ENCODE measurements at regions not wholly inside any gene's neighbourhood (a gene's known extent, or its start where the extent isn't known, plus 50 kb on each side); places are given as distances from the start of the nearest gene placed in this dataset.

GRCh38 chrX:21174439-21174838 lies 199.8 kb upstream of the CNKSR2 start:
- Histone ChIP-seq H3K36me3 (no peaks in the 10 kb centered on the region), H3K4me3 (no peak overlapping the region), H3K4me1 (ENCODE audit: low read depth) (no peaks in the 10 kb centered on the region), H3K9me3 (ENCODE audit: low read depth) (no peaks in the 10 kb centered on the region), H3K27me3 (no peaks in the 10 kb centered on the region), H3K27ac (no peak overlapping the region)
- no peak for TF ChIP-seq CTCF (IDR thresholded peaks at IDR 0.05; ENCODE audit: low read depth, low read length)
- no peak for DNase-seq (ENCODE audit: low read depth in 1 of 2, low spot score in 1 of 2)

- DNase-seq (ENCODE audit: low read depth in 1 of 2, low spot score in 1 of 2): no peak
- H3K27me3 ChIP-seq: no peaks in the 10 kb centered on the region
- no peaks in the 10 kb centered on the region for H3K9me3 ChIP-seq (ENCODE audit: low read depth)
- no peak for TF ChIP-seq CTCF (IDR thresholded peaks at IDR 0.05; ENCODE audit: low read depth, low read length)
- H3K27ac ChIP-seq: no peak overlapping the region
- H3K4me1 ChIP-seq (ENCODE audit: low read depth): no peaks in the 10 kb centered on the region
- no peak overlapping the region for H3K4me3 ChIP-seq
- H3K36me3 ChIP-seq: no peaks in the 10 kb centered on the region
Measured at GRCh38 chrX:21176921-21177571, 197.2 kb upstream of the CNKSR2 start.

GRCh38 chrX:21181232-21181853 lies 192.9 kb upstream of the CNKSR2 start:
- no peak for DNase-seq (ENCODE audit: low read depth in 1 of 2, low spot score in 1 of 2)
- Histone ChIP-seq H3K4me1 (ENCODE audit: low read depth) (no peaks in the 10 kb centered on the region), H3K4me3 (no peak overlapping the region), H3K27me3 (no peaks in the 10 kb centered on the region), H3K9me3 (ENCODE audit: low read depth) (no peaks in the 10 kb centered on the region), H3K36me3 (no peaks in the 10 kb centered on the region), H3K27ac (no peak overlapping the region)
- TF ChIP-seq CTCF (IDR thresholded peaks at IDR 0.05; ENCODE audit: low read depth, low read length): no peak

GRCh38 chrX:21193196-21193595 lies 181.0 kb upstream of the CNKSR2 start:
- no peak for DNase-seq (ENCODE audit: low read depth in 1 of 2, low spot score in 1 of 2)
- Histone ChIP-seq H3K27ac (no peak overlapping the region), H3K4me1 (ENCODE audit: low read depth) (no peaks in the 10 kb centered on the region), H3K9me3 (ENCODE audit: low read depth) (no peaks in the 10 kb centered on the region), H3K36me3 (no peaks in the 10 kb centered on the region), H3K4me3 (no peak overlapping the region), H3K27me3 (no peaks in the 10 kb centered on the region)
- TF ChIP-seq CTCF (IDR thresholded peaks at IDR 0.05; ENCODE audit: low read depth, low read length): no peak

GRCh38 chrX:21194526-21194925 lies 179.7 kb upstream of the CNKSR2 start:
- H3K27me3 ChIP-seq: no peaks in the 10 kb centered on the region
- TF ChIP-seq CTCF (IDR thresholded peaks at IDR 0.05; ENCODE audit: low read depth, low read length): no peak
- H3K4me3 ChIP-seq: no peak overlapping the region
- no peak overlapping the region for H3K27ac ChIP-seq
- DNase-seq (ENCODE audit: low read depth in 1 of 2, low spot score in 1 of 2): no peak
- H3K9me3 ChIP-seq (ENCODE audit: low read depth): no peaks in the 10 kb centered on the region
- no peaks in the 10 kb centered on the region for H3K4me1 ChIP-seq (ENCODE audit: low read depth)
- H3K36me3 ChIP-seq: no peaks in the 10 kb centered on the region

All from cardiac muscle cell (in vitro differentiated cells and primary cell).